ENCODE measurements at regions not wholly inside any gene's neighbourhood (a gene's known extent, or its start where the extent isn't known, plus 50 kb on each side); places are given as distances from the start of the nearest gene placed in this dataset.

GRCh38 chr6:49051281-49051680 is 411.8 kb downstream of the MMUT start:
- no peak for TF ChIP-seq CTCF (IDR thresholded peaks at IDR 0.05)
- no peak for TF ChIP-seq POLR2A (IDR thresholded peaks at IDR 0.05)
- TF ChIP-seq EP300 (IDR thresholded peaks at IDR 0.05): no peak
